Caco-2 (cell line): ENCODE measurements at regions not wholly inside any gene's neighbourhood (a gene's known extent, or its start where the extent isn't known, plus 50 kb on each side); places are given as distances from the start of the nearest gene placed in this dataset.

ENCODE experiments used
- BruUV-seq: library from RNA; stranded (reverse); fragments of 400-500 nt; replicated peaks from 2 replicates; lab custom pipeline; 2021; lab: Mats Ljungman, UMichigan
- CTCF ChIA-PET: fragments of 300-600 bp; sonication (Branson Sonifier 250); formaldehyde crosslinking; loops from one replicate; lab custom pipeline; 2022; ENCODE audit warnings: antibody characterized with exemption; lab: Charles Lee
- POLR2A ChIA-PET: fragments of 300-600 bp; sonication (Branson Sonifier 250); formaldehyde crosslinking; loops from one replicate; lab custom pipeline; 2022; ENCODE audit warnings: antibody characterized with exemption; lab: Charles Lee
- DNase-seq, 2 experiments: peaks; one replicate each; pipeline versions ENCODE4 v3.0.0 to v3.0.0-alpha.2; 2020 to 2022
- H3K27me3 ChIP-seq: replicated peaks from 2 replicates; pipeline ENCODE4 v1.6.0; 2011; ENCODE audit warnings: low read length; ENCODE audit not compliant: control insufficient read depth, insufficient read depth
- H3K36me3 ChIP-seq: 2 replicates; pipeline ENCODE4 v1.5.1; 2011; ENCODE audit warnings: low read length; ENCODE audit not compliant: control insufficient read depth, insufficient read depth
- H3K4me1 ChIP-seq: fragments of 250-450 bp; sonication (Bioruptor Pico); 2 replicates; pipeline ENCODE4 v1.5.1; 2020; ENCODE audit warnings: mild to moderate bottlenecking
- H3K4me3 ChIP-seq: 2 replicates; pipeline ENCODE4 v1.5.1; 2011; ENCODE audit warnings: low read depth, mild to moderate bottlenecking, control low read depth, low read length
- H3K9me3 ChIP-seq: fragments of 250-450 bp; sonication (Bioruptor Pico); 2 replicates; pipeline ENCODE4 v1.5.1; 2020; ENCODE audit warnings: mild to moderate bottlenecking, moderate library complexity
- H3K27ac Mint-ChIP-seq: one replicate; pipeline ENCODE4 v1.8.0; 2022; ENCODE audit warnings: mixed read lengths; ENCODE audit not compliant: unreplicated experiment
- H3K27me3 Mint-ChIP-seq: one replicate; pipeline ENCODE4 v1.8.0; 2022; ENCODE audit warnings: mixed read lengths; ENCODE audit not compliant: insufficient read depth, unreplicated experiment
- H3K36me3 Mint-ChIP-seq: one replicate; pipeline ENCODE4 v1.8.0; 2022; ENCODE audit warnings: mild to moderate bottlenecking, mixed read lengths; ENCODE audit not compliant: insufficient read depth, unreplicated experiment
- H3K4me1 Mint-ChIP-seq: one replicate; pipeline ENCODE4 v1.8.0; 2022; ENCODE audit warnings: low read depth, mixed read lengths; ENCODE audit not compliant: unreplicated experiment
- H3K4me3 Mint-ChIP-seq: one replicate; pipeline ENCODE4 v1.8.0; 2022; ENCODE audit warnings: mild to moderate bottlenecking, moderate library complexity, mixed read lengths; ENCODE audit not compliant: unreplicated experiment
- H3K9me3 Mint-ChIP-seq: one replicate; pipeline ENCODE4 v1.8.0; 2022; ENCODE audit warnings: mixed read lengths; ENCODE audit not compliant: unreplicated experiment
- intact Hi-C: fragments of 100-400 bp; cut with micrococcal nuclease; formaldehyde crosslinking; loops from one replicate; pipeline ENCODE4 v1.10.0; 2022; ENCODE audit not compliant: unreplicated experiment
- TF ChIP-seq, protein P1 (sequence below), 2 experiments: fragments of 200-600 bp in 1 of 2; IDR thresholded peaks; 1 replicate in 1 of 2; 2 replicates in 1 of 2; pipeline versions ENCODE4 v1.5.1 to v1.8.0; 2011 to 2022; ENCODE audit warnings: antibody characterized with exemption in 1 of 2, control low read depth in 1 of 2, inconsistent platforms in 1 of 2, low read depth in 1 of 2, low read length in 1 of 2, mild to moderate bottlenecking in 1 of 2, moderate library complexity in 1 of 2; ENCODE audit not compliant: insufficient read depth in 1 of 2, severe bottlenecking in 1 of 2, unreplicated experiment in 1 of 2

DNA sequence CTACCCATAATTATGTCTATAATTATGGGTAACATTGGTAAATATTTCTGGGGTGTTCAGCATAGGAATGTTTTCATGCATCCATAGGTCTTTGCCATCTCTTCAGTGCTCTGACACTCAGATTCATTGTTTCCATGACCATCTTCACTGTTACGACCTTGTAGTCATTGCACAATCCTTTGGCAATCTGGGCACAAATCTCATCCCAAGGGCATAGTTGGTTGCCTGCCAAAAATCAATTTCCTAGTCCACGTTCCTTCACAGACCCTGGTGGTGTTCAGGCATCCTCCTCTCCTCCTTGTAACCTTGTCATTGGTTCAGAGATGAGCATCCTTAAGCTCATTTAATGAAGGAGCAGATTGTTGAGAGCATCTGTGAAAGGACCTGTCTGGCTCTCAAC, 1400.7 kb downstream of the CDH12 start:
- Mint-ChIP-seq H3K4me3 (no peak overlapping the region), H3K27me3 (no peaks in the 10 kb centered on the region), H3K4me1 (no peaks in the 10 kb centered on the region), H3K27ac (no peak overlapping the region), H3K9me3 (no peaks in the 10 kb centered on the region), H3K36me3 (no peaks in the 10 kb centered on the region)
- TF ChIP-seq, protein P1, sequence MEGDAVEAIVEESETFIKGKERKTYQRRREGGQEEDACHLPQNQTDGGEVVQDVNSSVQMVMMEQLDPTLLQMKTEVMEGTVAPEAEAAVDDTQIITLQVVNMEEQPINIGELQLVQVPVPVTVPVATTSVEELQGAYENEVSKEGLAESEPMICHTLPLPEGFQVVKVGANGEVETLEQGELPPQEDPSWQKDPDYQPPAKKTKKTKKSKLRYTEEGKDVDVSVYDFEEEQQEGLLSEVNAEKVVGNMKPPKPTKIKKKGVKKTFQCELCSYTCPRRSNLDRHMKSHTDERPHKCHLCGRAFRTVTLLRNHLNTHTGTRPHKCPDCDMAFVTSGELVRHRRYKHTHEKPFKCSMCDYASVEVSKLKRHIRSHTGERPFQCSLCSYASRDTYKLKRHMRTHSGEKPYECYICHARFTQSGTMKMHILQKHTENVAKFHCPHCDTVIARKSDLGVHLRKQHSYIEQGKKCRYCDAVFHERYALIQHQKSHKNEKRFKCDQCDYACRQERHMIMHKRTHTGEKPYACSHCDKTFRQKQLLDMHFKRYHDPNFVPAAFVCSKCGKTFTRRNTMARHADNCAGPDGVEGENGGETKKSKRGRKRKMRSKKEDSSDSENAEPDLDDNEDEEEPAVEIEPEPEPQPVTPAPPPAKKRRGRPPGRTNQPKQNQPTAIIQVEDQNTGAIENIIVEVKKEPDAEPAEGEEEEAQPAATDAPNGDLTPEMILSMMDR (IDR thresholded peaks at IDR 0.05; ENCODE audit: insufficient read depth in 1 of 2, low read depth in 1 of 2, low read length in 1 of 2, severe bottlenecking in 1 of 2, unreplicated experiment in 1 of 2) = no peak
- no TSS peak for BruUV-seq
- ChIA-PET CTCF (no interaction called here), POLR2A (no interaction called here)
- H3K4me1 ChIP-seq = no peaks in the 10 kb centered on the region
- no peaks in the 10 kb centered on the region for H3K27me3 ChIP-seq
- intact Hi-C loops = no loop called here
- H3K9me3 ChIP-seq = no peaks in the 10 kb centered on the region
- no peak overlapping the region for H3K4me3 ChIP-seq
- H3K36me3 ChIP-seq = no peaks in the 10 kb centered on the region
- DNase-seq = no peak

GRCh38 chr5:21432646-21433045, 1420.5 kb downstream of the CDH12 start:
- TF ChIP-seq, protein P1 (IDR thresholded peaks at IDR 0.05; ENCODE audit: insufficient read depth in 1 of 2, low read depth in 1 of 2, low read length in 1 of 2, severe bottlenecking in 1 of 2, unreplicated experiment in 1 of 2) = no peak
- no peaks in the 10 kb centered on the region for H3K4me1 Mint-ChIP-seq
- ChIA-PET CTCF (no interaction called here), POLR2A (no interaction called here)
- DNase-seq = no peak
- H3K4me3 ChIP-seq = no peak overlapping the region
- H3K36me3 Mint-ChIP-seq = no peaks in the 10 kb centered on the region
- H3K4me3 Mint-ChIP-seq = no peak overlapping the region
- no TSS peak for BruUV-seq
- no peaks in the 10 kb centered on the region for H3K9me3 ChIP-seq
- H3K27ac Mint-ChIP-seq = no peak overlapping the region
- H3K27me3 ChIP-seq = no peaks in the 10 kb centered on the region
- intact Hi-C loops = no loop called here
- H3K36me3 ChIP-seq = no peaks in the 10 kb centered on the region
- H3K27me3 Mint-ChIP-seq = no peaks in the 10 kb centered on the region
- H3K9me3 Mint-ChIP-seq = no peaks in the 10 kb centered on the region
- no peaks in the 10 kb centered on the region for H3K4me1 ChIP-seq

GRCh38 chr5:21424907-21425306, 1428.2 kb downstream of the CDH12 start:
- H3K4me3 ChIP-seq = no peak overlapping the region
- H3K4me1 ChIP-seq = no peaks in the 10 kb centered on the region
- POLR2A ChIA-PET = no interaction called here
- Mint-ChIP-seq H3K36me3 (no peaks in the 10 kb centered on the region), H3K4me3 (no peak overlapping the region), H3K9me3 (no peaks in the 10 kb centered on the region), H3K27ac (no peak overlapping the region), H3K4me1 (no peaks in the 10 kb centered on the region), H3K27me3 (no peaks in the 10 kb centered on the region)
- H3K27me3 ChIP-seq = no peaks in the 10 kb centered on the region
- H3K36me3 ChIP-seq = no peaks in the 10 kb centered on the region
- TF ChIP-seq, protein P1 (IDR thresholded peaks at IDR 0.05; ENCODE audit: insufficient read depth in 1 of 2, low read depth in 1 of 2, low read length in 1 of 2, severe bottlenecking in 1 of 2, unreplicated experiment in 1 of 2) = no peak
- DNase-seq = no peak
- BruUV-seq = no TSS peak
- intact Hi-C loops = no loop called here
- no peaks in the 10 kb centered on the region for H3K9me3 ChIP-seq
- CTCF ChIA-PET = no interaction called here
